ENCODE measurements at regions not wholly inside any gene's neighbourhood (a gene's known extent, or its start where the extent isn't known, plus 50 kb on each side); places are given as distances from the start of the nearest gene placed in this dataset.

DNA sequence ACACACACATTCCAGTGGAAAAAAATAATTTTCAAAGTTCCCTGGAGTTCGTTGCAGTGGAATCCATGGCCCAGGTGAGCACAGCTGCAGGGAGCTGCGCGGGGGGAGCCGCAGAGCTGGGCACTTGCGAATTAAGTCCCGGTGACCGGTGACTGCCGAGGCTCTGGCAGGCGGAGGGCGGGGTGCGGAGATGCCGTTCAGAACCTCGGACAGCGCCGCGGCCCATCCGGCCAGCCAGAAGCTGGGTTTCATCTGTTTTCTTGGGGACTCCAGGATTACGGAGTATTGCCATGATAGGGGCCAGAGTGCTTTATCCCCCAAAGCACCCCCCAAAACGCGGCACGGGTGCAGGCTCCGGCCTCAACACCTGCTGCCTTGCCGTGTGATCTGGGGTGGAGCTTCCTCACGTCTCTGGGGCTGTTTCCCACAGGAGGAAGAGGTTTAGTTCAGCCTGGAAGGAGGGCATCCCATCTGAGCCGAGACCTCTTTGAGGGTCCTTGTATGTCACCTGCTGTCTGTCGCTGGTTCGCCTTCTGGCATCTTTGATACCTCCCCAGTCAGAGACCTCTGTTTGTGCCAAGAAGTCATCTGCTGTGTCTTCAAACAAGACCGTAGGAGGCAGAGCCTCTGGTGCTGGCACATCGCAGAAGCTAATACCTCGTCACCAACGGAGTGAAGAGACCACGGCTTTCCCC, 99.4 kb downstream of the YTHDF1 start:
- DNase-seq (ENCODE audit: low read depth): peak; percentile 19

DNA sequence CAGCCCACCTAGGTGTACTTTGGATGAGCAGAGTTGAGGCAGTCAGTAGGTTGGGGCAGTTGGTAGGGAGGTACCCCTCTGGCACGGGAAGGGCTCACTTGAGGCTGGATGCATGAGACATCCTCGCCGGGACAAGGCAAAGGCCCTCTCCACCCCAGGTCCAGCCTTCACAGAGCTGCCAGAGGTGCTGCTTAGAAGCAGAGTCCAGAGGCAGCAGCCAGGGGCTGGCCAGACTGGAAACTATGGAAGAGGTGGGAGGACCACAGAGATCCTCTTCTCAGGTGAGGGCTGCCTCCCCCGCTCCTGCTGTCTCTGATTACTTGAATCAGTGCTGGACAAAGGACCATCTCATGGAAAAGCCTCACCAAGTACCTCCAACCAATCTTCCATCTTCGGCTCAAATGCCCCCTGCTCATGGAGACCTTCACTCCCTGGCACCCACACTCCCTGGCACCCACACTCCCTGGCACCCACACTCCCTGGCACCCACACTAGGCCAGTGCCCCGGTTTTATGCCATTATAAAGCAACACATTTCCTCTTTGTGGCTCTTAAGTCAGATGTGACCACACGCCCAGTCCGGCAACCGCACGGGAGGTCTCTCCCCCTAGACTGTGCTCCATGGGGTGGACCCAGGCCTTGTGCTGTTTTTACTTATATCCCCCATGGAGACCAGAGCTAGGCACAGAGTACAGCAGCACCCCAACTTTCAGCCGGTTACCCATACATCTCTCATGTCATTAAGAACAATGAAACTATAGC, 100.1 kb downstream of the YTHDF1 start:
- no peak for DNase-seq (ENCODE audit: low read depth)

DNA sequence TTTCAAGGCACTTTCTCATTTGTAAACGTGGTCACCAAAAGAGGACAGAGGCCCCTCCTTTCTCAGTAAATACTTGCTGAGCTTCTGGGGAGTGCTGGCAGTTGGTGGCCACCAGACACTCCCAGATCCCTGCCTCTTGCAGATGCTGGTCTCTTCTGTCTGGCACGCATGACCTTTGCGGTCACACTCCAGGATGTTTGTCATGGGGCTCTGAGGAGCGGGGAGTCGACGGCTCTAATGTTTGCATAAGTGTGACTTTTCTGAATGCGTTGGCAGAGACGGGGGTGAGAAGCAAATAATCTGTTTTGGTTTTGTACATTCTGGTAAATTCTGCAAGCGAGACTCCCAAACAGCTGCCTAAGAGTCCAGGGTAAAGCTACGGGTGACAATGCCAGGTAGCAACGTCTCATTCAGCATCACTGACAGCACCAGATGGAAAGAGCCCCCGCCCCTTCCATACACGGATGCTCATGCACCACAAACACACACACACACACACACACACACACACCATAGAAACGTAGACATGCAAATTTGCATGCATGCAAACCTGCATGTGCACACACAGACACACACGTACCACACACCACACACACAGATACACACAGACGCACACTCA, 101.1 kb downstream of the YTHDF1 start:
- DNase-seq (ENCODE audit: low read depth): no peak

GRCh38 chr20:63114006-63114692, 101.8 kb downstream of the YTHDF1 start:
- no peak for DNase-seq (ENCODE audit: low read depth)

DNA sequence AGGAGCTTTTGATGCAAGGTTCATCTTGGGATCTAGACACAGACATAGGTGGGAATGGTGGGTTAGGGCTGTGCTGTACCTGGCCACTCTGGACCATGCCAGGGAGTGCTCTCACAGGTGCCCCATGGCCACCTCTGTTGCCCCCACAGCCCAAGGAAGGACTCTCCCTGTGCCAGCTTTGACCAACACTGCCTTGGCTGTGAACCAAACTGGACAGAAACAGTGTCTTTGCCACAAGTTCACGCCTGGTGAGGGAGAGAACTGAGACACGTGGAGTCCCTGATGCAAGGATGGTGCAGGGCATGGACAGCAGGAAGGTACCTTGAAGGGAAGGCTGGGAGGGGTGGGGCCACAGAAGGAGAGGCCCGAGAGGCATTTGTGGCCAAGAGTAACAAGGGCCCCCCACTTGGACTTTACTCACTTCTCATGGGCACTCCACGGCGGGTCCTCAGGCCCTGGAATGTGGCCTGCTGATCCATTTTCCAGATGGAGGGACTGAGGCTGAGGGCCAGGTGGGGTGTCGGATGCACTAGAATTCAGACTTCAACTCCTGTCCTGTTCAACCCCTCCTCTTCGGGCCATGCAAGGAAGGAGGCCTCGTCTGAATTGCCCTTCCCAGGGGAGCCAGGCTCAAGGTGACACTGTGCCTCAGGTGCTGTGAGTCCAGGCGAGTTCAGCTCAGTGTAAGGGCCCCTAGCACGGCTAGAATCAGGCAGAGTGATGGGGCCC, 103.3 kb downstream of the YTHDF1 start:
- DNase-seq (ENCODE audit: low read depth): no peak

- no peak for DNase-seq (ENCODE audit: low read depth)
Measured at GRCh38 chr20:63108247-63108646, 101.5 kb upstream of the BHLHE23 start.

GRCh38 chr20:63107449-63108200, 100.9 kb upstream of the BHLHE23 start:
- no peak for DNase-seq (ENCODE audit: low read depth)

DNA sequence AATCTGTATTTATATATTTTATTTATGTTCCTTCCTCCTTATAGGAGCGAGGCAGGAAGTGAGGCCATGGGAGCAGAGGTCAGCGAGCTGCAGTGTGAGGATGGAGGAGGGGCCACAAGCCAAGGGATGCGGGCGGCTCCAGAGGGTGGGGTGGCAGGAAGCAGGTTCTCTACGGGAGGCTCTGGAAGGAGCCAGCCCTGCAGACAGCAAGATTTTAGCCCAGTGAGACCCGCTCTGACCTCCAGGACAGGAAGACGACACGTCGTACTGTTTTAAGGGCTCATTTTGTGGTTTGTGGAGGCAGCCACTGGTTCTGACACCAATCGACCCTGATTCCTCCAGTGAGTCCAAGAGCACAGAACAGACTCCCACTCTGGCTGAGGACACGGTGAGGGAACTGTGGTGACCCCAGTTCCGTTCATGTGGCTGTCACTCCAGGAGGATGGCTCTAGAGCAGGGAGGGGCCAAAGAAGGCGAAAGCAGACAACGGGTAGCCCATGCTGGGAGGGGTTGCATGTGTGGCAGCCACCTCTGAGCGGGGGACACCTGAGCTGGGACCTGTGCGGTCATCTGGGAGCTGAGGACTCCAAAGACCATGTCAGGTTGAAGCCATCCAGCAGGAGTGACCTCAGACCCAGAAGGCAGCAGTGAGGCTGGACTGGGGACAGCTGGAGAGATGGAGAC, 100.1 kb upstream of the BHLHE23 start:
- no peak for DNase-seq (ENCODE audit: low read depth)

- DNase-seq (ENCODE audit: low read depth): no peak
Measured at GRCh38 chr20:63106108-63106764, 99.5 kb upstream of the BHLHE23 start.

DNA sequence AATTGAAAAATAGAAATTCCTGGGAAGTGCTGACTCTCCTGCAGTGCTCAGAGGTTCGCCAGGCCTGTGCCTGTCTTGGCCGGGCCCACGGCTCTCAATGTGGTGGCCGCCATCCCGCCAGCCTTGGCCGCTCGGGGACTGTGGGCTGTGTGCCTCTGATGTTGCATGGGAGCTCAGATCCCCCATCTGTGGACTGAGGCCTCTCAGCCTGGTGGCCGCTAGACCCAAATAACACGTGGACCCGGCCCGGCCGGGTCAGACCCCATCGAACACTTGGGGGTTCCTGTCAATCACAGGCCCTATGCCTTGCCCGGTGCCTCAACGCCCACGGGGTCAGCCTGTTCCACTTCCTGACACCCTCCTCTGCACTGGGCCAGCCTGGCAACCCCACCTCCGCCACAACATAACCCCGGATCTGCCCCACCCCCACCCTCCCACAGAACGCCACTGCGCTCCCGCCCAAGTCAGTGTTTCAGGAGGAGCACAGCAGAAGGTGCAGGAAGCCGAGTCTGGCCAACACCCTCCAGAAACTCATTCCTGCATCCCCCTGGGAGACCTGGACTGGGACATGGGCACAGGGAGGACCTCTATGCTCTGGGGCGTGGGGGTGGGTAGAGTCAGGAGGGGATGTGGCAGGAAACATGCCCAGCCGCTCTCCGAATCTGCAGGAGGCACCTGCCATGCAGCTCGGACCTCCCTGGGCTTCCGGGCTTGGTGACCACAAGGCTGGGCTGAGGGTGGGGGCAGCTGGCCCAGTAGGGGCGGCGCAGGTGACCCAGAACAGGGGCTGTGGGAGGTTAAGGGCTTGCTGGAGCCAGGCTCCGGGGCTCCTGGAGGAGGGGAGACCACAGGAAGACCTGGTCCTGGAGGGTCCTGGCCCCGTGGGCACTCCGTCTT, 98.7 kb upstream of the BHLHE23 start:
- no peak for DNase-seq (ENCODE audit: low read depth)

DNA sequence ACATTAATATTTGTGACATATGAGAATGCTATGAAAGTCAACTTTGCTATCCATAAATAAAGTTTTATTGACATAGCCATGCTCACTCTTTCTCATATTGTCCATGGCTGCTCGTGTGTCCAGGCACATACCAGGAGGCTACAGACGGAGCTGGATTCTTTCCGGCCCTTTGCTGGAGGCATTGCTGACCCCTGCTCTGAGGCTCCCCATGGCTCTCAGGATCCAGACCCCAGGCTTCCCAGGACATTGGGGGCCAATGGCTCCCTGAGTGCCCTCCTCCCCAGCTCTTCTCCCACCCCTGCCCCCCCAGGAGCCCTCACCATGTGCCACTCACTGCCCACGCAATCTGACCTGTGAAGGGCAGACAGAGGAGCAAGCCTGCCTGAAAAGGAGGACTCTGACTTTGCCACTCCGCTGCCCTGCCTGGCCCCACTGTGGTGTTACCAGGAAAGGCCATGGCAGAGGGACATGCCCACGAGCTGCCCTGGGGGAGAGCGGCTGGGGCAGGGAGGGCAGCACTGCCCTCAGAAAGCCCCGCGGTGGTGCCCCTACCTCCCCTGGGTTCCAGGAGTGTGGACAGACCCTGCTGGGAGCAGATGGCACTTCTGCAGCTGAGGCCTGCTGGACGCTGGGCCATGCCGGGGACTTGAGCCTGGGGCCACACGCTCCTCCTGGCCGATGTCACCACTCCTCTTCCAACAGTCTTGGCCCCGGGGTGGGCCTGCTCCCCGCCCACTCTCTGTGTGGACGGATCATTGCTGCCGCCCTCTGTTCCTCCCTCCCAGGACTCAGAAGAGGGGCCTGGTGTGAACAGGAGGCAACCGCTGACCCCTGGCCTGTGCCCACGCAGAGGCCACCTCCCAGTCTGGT, 97.8 kb upstream of the BHLHE23 start:
- no peak for DNase-seq (ENCODE audit: low read depth)

GRCh38 chr20:63103402-63104311, 96.9 kb upstream of the BHLHE23 start:
- peak; percentile 46 for DNase-seq (ENCODE audit: low read depth)

GRCh38 chr20:63102721-63103375, 96.1 kb upstream of the BHLHE23 start:
- peak; percentile 35 for DNase-seq (ENCODE audit: low read depth)

DNA sequence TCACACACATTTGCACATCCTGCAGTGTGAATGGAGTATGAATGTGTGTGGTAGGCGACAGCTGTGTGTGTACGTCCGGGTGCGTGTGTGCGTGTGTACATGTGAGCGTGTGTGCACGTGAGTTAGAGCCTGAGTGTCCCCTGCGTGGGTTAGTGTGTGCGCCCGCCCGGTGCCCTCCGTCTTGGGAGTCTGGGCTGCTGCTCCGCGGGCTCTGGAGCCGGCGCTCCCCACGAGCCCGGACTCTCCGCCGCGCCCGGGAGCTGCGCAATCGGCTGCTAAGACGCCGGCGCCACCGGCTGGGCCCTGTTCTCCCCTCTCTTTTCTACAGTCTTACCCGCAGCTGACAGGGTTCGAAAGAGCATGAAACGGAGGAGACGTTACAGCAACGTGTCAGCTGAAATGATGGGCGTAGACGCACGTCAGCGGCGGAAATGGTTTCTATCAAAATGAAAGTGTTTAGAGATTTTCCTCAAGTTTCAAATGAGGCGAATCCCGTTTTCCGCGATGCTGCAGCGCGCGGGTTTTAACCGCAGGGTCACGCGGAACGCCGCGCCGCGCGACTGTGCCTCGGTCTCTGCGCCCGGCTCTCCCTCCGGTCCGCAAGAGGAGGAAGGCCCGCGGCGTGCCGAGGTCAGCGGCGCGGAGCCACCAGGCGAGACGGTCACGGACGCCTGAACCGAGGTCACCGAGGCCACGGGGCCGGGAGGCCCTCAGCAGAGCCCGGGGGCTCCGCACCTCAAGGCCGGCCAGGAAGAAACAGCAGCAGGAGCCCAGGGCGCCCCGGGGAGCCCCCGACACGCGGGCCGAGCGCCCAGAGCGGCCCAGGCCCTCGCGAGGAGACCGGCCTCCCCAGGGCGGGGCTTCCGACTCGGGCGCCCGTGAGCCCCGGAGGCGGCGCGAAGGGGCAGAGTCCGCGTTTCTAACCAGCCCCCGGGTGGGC, 95.3 kb upstream of the BHLHE23 start:
- DNase-seq (ENCODE audit: low read depth): peak; percentile 46
